GM21360 (cell line): ENCODE measurements at regions not wholly inside any gene's neighbourhood (a gene's known extent, or its start where the extent isn't known, plus 50 kb on each side); places are given as distances from the start of the nearest gene placed in this dataset.

Source experiments
- ATAC-seq: cut with Tn5 transposase; IDR thresholded peaks from one replicate; pipeline ENCODE4 v1.9.1; 2021; ENCODE audit warnings: mild to moderate bottlenecking, moderate library complexity; ENCODE audit not compliant: unreplicated experiment

DNA sequence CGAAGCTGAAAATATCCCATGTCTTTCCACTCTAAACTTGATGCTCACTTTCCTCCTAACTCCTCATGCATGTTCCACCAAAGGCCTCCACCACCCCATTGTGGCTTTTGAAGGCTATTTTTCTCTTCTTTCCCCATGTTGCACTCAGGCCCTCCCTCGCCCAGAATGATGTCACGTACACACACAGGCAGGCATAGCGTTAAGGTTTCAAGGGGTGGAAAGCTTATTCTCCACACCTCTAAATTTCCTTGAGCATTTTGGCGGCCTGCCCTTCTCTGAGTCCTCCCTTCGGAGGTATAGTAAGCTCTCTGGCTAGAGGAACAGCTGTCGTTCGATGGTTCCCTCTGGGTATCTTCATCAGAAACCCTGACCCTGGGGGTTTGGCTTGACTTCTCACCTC, 673.5 kb downstream of the ACTL7B start:
- no peak for ATAC-seq

DNA sequence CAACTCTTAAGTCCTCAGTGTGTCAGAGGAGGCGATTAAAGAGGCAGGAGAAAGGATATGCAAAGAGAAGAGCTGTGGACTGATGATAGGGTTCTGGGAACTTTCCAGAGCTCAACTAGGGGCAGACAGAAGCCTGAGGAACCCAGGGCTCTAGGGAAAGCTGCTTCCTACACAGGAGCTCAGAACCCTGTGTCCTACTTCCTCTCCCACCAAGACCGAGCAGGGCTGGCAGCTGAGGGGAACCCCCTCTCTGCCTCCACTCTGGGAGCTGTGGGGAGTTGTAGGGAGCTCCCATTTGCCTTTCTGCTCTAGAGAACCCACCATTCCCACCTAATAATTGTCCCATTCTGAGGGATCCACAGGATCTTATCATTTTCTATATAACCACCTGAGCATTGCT, 674.3 kb downstream of the ACTL7B start:
- no peak for ATAC-seq

DNA sequence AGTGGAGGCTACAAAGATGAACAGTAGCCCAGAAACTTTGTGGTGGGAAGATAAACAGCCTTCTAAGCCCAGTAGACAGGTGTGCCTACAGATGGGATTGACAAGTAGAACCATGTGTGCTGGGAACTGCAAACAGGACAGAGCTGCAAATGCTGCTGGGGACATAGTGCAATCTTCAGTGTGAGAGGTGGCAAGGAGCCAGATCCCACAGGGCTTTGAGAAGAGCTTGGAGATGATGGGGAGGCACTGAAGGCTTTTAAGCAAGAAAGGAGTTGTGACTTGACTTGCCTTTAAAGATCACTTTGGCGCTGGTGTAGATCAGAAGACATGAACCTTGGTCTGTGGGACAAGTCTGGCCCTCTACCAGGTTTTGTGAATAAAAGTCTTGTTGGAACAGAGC, 675.2 kb downstream of the ACTL7B start:
- no peak for ATAC-seq

DNA sequence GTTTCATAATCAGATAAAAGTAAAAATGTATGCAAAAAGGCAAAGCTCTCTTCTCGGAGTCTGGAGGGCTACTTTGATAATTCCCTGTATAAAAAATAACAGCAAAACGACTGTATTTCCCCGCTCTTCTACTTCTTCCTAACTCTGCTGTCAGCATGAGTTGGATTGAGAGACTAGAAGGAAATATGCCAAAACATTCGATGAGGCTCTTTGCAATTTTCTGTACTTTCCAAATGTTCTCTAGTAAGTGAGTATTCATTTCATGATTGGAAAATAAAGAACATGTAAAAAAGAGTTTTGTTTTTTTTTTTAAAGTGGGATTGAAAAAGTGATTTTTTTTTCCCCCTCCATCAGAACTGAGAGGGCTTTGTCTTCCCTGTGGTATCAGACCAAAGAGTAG, 677.5 kb downstream of the ACTL7B start:
- ATAC-seq, result no peak

DNA sequence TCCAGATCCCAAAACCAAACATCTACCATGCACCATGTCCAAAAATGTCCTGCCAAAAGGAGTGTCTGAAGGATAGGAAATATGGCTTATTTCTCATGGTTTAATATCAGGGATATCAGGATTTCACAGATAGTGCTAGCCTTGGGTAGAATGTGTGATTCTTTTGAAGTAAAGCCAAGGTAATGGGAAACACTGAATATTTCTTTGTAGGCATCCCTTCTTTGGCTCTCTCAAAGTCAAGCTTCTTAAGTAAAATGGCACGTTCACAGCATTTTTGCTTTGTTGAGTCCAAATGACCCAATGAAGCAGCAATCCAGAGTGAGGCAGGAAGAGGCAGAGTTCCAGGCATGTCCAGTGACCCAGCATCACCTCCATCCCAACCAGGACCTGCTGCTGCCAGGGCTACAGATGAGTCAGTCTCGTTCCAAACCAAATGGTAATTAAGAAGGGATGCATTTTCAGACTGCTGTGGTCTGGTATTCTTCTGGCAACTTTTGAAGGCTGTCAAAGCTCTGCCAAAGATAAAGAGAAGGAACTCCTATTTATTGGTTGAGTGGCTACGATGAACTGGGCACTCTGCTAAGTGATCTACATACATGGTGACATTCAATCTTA, 678.8 kb upstream of the KLF4 start:
- no peak for ATAC-seq

DNA sequence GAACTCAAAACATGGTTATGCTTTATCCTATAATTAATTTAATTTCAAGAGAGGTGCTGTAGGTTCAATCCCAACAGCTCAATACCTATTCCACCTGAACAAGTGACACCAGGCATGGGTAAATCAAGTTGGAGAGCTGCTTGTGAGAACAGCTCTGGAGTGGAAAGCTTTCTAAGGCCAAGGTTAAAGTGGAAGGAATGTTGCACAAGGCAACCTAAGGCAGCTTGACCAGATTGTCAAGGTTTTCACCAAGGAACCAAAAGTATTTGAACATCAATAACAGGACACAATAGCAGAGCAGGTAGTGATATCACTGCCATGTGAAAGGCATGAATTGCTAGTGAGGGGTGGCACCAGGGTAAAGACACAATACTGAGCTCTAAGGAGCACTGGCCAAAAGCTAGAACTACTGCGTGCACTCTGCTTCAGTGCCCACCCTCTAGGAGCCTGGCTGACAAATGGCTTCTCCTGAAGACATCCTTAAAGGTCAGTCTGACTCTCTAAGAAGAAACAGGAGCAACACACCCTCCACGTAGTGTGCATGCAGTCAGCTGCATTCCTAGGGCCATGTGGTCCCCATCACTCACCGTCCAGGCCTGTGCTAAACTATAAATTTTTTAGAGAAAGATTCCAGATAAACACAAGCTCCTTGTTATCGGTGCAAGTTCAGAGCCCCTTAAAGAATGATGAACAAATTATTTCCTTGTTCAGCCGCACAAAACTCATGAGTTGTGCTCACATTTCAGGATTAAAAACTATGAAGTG, 677.7 kb upstream of the KLF4 start:
- ATAC-seq, result no peak

DNA sequence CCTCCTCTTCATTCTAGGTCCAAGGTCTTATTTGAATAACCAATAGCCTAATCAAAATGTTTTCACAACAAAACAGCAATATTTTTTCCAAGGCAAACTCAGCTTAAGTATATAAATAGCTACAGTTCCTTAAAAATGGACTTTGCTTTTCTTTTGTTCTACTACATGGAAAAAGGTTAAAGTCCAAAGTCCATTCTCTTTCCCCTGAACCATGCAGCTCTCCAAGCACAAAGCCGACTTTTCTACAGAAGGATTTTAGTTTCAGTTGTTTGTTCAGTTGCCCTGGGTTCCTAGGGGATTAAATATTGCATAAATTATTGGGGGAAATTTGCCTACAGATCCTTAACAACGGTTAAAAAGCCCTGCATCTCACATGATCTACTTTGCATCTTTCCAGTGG, 677.0 kb upstream of the KLF4 start:
- ATAC-seq, result no peak

DNA sequence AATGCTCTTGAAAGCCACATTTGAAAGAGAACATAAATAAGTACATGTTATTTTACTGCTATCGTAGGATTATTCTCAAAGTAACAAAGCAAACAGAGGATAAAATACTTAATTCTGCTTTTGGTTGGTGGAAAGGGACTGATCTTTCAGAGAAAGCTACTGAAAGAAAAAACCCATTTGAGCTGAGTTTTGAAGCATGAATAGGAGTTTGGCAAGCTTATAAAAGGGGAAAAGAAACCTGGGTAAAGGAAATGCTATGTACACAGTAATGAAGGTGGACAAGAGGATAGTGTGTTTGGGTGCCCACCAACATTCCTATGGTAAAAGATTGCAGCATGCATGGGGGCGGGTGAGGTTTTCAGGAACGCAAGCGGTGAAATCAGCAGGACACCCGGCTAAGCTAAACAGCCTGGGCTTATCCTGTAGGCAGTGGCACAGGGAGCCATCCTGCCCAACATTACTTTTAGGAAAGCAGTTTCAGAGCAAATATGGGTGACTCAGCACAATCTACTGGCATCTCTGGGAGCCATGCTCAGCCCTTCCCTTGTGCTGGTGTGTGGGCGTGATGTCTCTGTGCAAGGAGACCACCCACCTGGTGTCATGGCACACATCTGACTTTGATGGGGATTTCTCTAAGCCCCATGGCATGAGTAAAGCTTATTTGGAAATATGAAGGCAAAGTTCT, 673.9 kb upstream of the KLF4 start:
- ATAC-seq, result no peak

DNA sequence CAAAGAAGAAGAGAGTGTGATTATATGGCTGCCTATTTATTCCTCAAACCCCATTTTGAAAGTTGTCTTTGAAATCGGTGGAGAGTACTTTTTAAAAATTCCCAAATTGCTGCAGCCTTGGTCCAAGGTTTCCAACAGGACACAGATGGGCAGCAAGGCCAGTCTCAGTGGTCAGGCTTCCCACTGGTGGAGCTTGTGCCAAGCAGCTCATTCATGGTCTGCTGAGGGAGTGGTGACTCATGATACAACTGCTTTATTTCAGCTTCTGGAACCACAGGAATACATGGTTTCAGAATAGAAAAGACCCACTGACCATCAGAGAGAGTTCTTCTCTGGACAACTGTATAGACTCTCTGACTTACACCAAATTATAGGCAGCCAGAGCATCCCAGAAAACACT, 673.1 kb upstream of the KLF4 start:
- no peak for ATAC-seq

DNA sequence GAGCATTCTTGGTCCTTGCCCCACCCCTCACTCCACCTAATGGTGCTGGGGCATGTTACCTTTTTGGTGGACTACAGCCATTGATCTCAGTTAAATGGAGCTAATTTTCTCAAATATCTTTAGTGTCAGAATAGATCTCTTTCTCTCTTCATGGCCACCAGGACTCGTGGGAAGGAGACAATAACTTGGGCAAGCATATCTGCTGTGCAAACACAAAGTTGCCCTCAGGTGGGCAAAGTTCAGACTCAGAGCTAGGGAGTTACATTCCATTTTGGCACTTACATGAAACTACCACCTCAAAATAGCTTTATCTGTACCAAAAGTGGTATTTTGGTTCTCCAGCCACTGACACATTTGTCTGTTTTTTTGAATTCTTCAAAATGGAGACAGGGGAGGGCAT, 671.9 kb upstream of the KLF4 start:
- ATAC-seq, result no peak

DNA sequence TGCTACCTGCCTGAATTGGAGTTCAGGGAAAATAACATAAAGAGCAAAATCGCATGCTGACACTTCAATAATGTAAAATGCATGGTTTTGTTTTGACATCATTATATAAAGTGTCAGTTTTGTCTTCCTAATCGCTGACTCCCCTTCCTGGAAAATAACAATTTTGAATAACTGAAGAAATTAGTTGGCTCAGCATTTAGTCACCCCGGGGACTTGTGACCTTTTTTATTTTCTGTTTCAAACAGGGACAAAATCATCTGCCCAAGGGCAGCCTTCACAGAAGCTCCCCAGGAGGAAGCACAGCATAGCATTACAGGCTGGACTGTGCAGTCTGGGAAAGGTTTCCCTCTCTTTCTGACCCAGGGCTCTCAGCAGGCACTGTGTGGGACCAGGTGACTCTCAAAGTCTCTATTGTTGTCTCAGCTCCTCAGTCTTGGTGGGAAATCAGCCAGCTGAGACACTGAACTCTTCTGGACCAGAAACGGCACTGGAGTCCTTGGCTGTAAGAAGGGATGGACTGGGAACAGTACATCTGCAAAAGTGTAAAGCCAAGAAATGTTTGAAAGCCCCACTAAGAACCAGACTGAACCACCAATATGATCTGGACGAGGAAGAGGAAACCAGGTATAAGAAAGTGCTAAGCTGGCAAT, 671.3 kb upstream of the KLF4 start:
- ATAC-seq, result no peak

DNA sequence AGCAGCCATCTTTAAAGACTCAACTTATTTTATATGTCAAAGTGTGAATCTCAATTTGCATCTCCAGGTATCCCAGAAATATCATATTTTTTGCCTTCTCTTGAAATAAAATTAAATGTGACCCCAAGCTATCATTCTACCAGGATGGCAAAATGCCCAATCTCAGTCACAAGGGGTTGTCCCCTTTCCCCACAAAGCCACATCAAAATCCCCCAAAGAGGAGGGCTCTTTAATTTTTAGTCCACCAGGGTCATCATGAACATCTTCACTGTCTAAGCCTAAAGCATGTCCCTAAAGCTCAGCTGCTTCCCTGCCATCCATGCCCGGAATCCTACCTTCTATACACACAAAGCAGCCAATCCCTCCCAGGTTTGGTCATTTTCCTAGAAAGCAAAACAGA, 670.5 kb upstream of the KLF4 start:
- ATAC-seq, result no peak

DNA sequence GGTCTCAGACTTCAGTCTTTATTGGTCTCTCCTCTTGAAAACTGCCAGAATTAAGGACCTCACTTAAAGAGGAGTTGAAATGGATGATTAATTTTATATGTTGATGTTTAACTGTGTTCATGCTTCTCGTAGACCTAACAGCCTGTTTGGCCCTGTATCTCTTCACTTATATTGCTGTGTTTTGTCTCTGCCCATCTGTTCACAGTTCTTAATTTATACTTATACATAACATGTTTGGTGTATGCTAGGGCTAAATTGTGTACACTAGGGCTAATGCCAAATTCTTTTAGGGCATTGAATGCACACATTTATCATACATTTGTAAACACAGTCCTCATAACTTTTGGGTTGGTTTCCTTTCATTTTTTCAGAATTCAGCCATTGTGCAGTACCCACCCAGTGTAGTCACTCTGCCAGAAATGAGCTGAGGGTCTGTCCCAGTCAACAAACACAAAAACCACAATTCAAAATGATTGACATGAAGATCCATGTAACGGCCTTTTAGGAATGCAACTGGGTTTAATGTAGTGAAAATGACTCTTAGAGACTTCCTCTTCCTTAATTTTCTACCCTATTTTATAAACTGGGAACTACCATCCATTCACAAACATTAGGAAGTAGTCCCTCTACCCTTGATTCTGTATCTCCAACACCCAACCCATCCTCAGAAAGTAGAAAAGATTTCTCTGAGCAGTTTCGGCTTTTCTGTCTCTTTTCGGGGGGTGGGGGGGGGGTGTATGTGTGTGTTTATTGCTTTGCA, 668.8 kb upstream of the KLF4 start:
- no peak for ATAC-seq

DNA sequence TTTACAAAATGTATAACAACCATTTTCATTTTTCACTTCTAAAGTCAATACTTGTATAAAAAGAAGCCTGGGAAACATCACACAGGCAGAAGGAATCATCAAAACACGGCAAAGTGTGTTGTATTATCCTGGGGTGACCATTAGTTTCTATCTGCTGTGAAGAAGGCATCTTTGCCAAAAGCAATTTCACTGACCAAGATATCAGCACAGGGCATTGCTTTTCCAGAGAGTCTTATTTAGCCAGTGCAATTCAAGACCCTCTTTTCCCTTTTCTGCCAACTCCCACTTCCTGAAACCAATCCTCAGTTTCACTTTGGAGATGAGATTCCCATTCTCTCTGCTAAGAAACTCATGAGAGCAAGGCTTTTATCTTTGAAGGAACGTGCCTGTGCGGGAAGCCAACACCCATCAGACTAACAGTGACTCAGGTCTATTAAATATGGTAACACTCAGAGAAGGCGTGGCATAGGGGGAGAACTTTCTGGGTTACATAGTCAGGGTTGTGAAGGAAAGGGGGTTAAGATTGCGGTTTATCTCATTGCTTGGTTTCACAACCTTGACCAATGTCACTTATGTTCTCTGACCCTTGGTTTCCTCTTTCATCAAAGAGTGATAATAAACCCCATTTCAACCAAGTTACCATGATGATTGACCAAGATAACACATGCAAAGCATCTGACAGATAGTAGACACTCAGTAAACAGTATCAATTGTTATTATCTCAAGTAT, 666.9 kb upstream of the KLF4 start:
- no peak for ATAC-seq

DNA sequence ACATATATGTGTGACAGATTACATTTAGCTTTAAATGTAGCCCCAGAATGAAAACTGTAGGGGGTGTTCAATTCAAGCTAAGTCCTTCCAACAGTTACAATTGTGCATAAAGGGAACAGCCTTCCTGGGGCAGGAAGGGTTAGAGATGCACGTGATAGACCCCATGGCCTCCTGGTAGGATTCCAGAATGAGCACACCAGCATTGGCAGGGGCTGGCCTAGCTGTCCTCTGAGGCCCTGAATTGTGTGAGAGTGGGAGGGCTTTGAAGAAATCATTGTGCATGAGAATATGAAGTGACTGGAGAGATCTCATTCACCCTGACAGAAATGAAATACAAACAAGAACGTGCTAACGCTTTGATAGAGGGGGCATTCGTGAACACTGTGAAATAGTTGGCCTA, 663.8 kb upstream of the KLF4 start:
- no peak for ATAC-seq

DNA sequence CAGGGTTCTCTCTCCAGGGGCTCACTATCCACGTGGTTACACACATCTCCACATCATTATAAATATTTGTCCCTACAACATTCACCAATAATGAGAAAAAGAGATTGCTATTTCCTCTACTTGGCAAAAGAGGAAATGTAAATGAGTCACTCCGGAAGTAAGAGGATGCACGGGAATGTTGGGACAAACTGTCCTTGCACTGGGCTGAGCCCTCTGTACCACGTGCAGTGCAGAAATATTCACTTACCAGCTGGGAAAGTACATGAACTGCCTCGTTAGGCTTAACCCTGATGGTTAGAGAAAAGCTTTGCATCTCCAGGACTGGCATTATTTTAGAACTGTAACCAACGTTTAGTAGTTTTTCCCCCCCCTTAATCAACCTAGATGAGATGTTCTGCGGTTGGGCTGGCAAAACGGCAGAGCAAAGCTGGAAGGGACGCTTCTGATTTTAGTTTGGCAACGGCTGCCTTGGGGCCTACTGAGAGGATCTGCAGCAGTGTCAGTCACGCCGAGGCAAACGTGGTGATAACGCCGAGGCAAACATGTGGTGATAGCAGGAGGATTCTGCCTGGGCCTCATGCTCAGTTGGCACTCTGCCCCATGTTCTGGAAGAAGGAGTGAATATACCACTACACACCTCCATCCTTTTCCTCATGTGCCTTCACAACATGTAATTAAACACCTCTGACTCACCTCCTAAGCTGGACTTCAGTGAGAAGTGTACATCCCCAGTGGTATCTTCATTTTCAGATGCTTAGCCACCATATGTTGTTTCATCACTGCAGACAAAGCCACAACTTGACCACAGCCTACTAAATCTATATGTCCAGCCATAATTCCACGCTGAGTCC, 661.4 kb upstream of the KLF4 start:
- no peak for ATAC-seq

DNA sequence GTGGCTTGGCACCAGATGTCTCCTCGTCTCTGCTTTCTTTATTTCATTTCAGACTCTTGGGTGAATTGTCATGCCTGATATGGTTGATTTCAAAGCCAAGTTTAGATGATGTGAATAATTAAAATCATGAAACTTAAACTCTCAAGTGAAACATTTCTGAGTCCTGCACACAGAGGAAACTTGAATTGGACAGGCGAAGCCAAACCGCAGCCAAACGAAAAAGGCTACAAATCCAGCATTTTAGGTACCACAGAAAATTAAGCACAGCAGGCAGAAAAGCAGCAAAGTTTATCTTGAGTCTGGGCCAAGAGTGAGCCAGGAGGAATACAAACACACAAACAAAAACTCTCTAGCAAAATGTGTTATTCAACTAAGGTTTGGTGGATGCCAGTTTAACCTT, 659.8 kb upstream of the KLF4 start:
- no peak for ATAC-seq

DNA sequence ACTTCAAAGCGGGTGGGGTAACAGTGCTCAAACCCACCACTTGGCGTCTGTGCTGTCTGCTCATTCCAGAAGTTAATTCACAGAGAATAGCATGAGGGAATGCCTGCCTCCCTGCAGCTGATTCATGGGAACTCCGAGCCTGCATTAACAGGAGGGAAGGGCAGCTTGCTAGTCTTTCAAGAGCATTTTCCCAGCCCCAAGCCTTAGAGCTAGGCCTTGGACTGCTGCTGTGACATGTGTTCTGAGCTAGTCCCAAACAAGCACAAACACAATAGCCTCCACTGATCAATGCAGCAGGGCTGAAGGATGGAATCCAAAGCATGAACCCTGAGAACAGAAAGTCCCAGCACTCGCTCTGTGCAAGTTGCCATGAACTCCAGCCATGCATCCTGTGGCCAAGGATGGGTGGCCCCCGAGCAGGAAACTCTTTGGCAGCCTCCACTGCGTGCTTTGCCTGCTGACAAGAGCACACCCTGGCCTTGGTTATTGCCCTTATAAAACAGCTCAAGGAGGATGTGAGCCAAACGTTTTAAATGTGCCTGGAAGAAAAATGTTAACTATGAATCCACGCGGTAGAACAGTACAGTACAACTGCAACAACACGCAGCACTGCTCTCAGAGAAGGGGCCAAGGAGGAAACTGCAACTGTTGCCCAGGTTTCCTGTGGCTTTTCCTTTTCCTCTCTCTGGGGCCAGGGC, 653.1 kb upstream of the KLF4 start:
- no peak for ATAC-seq

DNA sequence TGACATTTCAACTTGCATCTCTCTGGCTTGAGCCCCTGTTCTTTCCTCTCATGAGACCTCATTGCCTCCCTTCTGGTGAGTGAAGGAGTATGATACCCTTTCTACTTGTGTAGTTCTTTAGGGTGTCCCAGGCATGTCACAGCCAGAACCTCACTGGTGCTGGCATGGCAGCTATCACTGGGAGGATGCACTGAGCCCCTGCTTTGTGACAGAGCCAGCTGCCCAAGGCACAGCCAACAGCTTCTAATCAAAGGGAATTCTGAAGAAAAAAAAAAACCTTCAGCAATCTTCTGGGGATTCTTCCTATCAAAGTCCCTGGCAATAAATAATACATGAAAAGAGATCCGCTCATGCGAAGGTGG, 652.6 kb upstream of the KLF4 start:
- ATAC-seq, result no peak
